ENCODE measurements at regions not wholly inside any gene's neighbourhood (a gene's known extent, or its start where the extent isn't known, plus 50 kb on each side); places are given as distances from the start of the nearest gene placed in this dataset.

DNA sequence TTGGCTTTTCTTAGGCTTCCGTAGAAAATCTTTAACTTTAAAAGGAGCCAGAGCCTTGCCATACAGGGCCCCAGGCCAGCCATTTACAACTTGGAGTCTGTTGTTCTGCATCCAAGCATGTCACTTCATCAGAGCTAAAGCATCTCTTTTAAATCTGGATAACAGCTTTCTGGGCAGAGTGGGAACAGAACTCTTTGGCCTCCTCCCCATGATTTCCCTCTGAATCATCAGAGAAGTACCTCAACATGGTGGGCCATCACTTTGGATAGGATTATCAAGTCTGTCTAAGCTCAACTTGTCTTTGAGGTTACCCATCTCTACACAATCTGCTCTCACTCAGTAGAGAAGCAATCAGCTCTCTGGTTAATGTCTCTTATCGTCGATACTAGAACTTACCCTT, 170.9 kb downstream of the SLC6A15 start:
- TF ChIP-seq, protein P1, sequence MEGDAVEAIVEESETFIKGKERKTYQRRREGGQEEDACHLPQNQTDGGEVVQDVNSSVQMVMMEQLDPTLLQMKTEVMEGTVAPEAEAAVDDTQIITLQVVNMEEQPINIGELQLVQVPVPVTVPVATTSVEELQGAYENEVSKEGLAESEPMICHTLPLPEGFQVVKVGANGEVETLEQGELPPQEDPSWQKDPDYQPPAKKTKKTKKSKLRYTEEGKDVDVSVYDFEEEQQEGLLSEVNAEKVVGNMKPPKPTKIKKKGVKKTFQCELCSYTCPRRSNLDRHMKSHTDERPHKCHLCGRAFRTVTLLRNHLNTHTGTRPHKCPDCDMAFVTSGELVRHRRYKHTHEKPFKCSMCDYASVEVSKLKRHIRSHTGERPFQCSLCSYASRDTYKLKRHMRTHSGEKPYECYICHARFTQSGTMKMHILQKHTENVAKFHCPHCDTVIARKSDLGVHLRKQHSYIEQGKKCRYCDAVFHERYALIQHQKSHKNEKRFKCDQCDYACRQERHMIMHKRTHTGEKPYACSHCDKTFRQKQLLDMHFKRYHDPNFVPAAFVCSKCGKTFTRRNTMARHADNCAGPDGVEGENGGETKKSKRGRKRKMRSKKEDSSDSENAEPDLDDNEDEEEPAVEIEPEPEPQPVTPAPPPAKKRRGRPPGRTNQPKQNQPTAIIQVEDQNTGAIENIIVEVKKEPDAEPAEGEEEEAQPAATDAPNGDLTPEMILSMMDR (conservative IDR thresholded peaks at IDR 0.05) = no peak
- TF ChIP-seq ZFX (IDR thresholded peaks at IDR 0.05) = no peak
